Epithelial cell of proximal tubule (primary cell): ENCODE measurements at regions not wholly inside any gene's neighbourhood (a gene's known extent, or its start where the extent isn't known, plus 50 kb on each side); places are given as distances from the start of the nearest gene placed in this dataset.
A peak's percentile ranks its signal among the peaks of the same experiment; 100 is the strongest.

Source experiments
- DNase-seq: peaks from one replicate; pipeline ENCODE4 v3.0.0-alpha.2; 2011; ENCODE audit warnings: low read depth
- H3K4me3 ChIP-seq: 2 replicates; pipeline ENCODE4 v1.5.1; 2011; ENCODE audit warnings: low read depth, mild to moderate bottlenecking, low read length
- TF ChIP-seq, protein P1 (sequence below): conservative IDR thresholded peaks from 2 replicates; pipeline ENCODE4 v1.5.1; 2012; ENCODE audit warnings: low read depth, mild to moderate bottlenecking, low read length

GRCh38 chr2:177338177-177338721, 54.3 kb upstream of the AGPS start:
- TF ChIP-seq, protein P1, sequence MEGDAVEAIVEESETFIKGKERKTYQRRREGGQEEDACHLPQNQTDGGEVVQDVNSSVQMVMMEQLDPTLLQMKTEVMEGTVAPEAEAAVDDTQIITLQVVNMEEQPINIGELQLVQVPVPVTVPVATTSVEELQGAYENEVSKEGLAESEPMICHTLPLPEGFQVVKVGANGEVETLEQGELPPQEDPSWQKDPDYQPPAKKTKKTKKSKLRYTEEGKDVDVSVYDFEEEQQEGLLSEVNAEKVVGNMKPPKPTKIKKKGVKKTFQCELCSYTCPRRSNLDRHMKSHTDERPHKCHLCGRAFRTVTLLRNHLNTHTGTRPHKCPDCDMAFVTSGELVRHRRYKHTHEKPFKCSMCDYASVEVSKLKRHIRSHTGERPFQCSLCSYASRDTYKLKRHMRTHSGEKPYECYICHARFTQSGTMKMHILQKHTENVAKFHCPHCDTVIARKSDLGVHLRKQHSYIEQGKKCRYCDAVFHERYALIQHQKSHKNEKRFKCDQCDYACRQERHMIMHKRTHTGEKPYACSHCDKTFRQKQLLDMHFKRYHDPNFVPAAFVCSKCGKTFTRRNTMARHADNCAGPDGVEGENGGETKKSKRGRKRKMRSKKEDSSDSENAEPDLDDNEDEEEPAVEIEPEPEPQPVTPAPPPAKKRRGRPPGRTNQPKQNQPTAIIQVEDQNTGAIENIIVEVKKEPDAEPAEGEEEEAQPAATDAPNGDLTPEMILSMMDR: no peak
- peak; percentile 94 for DNase-seq
- no peak overlapping the region for H3K4me3 ChIP-seq

GRCh38 chr2:177340158-177340557, 52.4 kb upstream of the AGPS start:
- no peak overlapping the region for H3K4me3 ChIP-seq
- DNase-seq: no peak
- TF ChIP-seq, protein P1: no peak

GRCh38 chr2:177342736-177343135, 49.8 kb upstream of the AGPS start:
- no peak for DNase-seq
- H3K4me3 ChIP-seq: no peak overlapping the region
- TF ChIP-seq, protein P1: no peak
